HepG2 (cell line): ENCODE measurements at regions not wholly inside any gene's neighbourhood (a gene's known extent, or its start where the extent isn't known, plus 50 kb on each side); places are given as distances from the start of the nearest gene placed in this dataset.

Source experiments
- ATAC-seq: fragments of 200-7000 bp; cut with Tn5 transposase; 3 replicates; pipeline ENCODE4 v1.9.1; 2020; ENCODE audit warnings: mild to moderate bottlenecking, moderate library complexity
- BruUV-seq: library from RNA; stranded (reverse); fragments of 400-500 nt; replicated peaks from 2 replicates; lab custom pipeline; 2021; lab: Mats Ljungman, UMichigan
- CTCF ChIA-PET: fragments of 300-600 bp; formaldehyde crosslinking; extraction: SDS; loops from one replicate; lab custom pipeline; 2021; ENCODE audit warnings: low total read pairs, inconsistent platforms, low intra/inter-chr PET ratio; lab: Yijun Ruan, JAX
- POLR2A ChIA-PET: fragments of 350-600 bp; sonication (Branson Sonifier 250); formaldehyde crosslinking; loops from one replicate; lab custom pipeline; 2020; ENCODE audit warnings: antibody characterized with exemption, inconsistent platforms; lab: Yijun Ruan, JAX
- DNase-seq: peaks from one replicate; pipeline ENCODE4 v3.0.0-alpha.2; 2015; ENCODE audit warnings: low spot score
- FAIRE-seq: peaks from 3 replicates; lab custom pipeline; 2011; peaks lifted over from hg19 to GRCh38; lab: Jason Lieb, UNC
- H2AFZ ChIP-seq: one replicate; pipeline ENCODE4 v1.6.1; 2011; ENCODE audit warnings: low read length, inconsistent platforms
- H3K27ac ChIP-seq: fragments of 300-600 bp; 3 replicates; pipeline ENCODE4 v1.8.0; 2011; ENCODE audit warnings: mixed run types, mild to moderate bottlenecking, mixed read lengths, low read length, inconsistent platforms; ENCODE audit not compliant: insufficient read depth; ENCODE audit errors: extremely low read length
- H3K27me3 ChIP-seq, 2 experiments: fragments of 200-600 bp in 1 of 2; 2 replicates in 1 of 2; 3 replicates in 1 of 2; pipeline versions ENCODE4 v1.6.0 to v1.8.0; 2011; ENCODE audit warnings: low read length in 2 of 2, mild to moderate bottlenecking in 2 of 2, moderate library complexity in 2 of 2, inconsistent platforms in 1 of 2; ENCODE audit not compliant: insufficient read depth in 2 of 2, control insufficient read depth in 1 of 2
- H3K36me3 ChIP-seq, 2 experiments: fragments of 200-600 bp in 1 of 2; replicated peaks in 1 of 2; 2 replicates in 1 of 2; 3 replicates in 1 of 2; pipeline versions ENCODE4 v1.5.1 to v1.8.0; 2011; ENCODE audit warnings: low read length in 2 of 2, inconsistent platforms in 1 of 2; ENCODE audit not compliant: insufficient read depth in 2 of 2, control insufficient read depth in 1 of 2
- H3K4me1 ChIP-seq: 2 replicates; pipeline ENCODE4 v1.5.1; 2012; ENCODE audit warnings: low read length, inconsistent platforms; ENCODE audit not compliant: insufficient read depth
- H3K4me2 ChIP-seq: 2 replicates; pipeline ENCODE4 v1.6.0; 2011; ENCODE audit warnings: low read depth, low read length, inconsistent platforms
- H3K4me3 ChIP-seq, 3 experiments: fragments of 200-600 bp in 1 of 3; sonication (generic), shearing (Covaris generic) in 1 of 3; replicated peaks in 1 of 3; 2 replicates each; pipeline ENCODE4 v1.5.1; 2011 to 2016; ENCODE audit warnings: low read length in 3 of 3, inconsistent platforms in 2 of 3, low read depth in 2 of 3, mild to moderate bottlenecking in 2 of 3, control low read depth in 1 of 3, mixed read lengths in 1 of 3; ENCODE audit not compliant: insufficient read depth in 1 of 3
- H3K79me2 ChIP-seq: one replicate; pipeline ENCODE4 v1.6.1; 2011; ENCODE audit warnings: low read length, inconsistent platforms; ENCODE audit not compliant: insufficient read depth
- H3K9ac ChIP-seq: 2 replicates; pipeline ENCODE4 v1.6.0; 2011; ENCODE audit warnings: mild to moderate bottlenecking, low read depth, low read length, inconsistent platforms; ENCODE audit not compliant: insufficient read depth
- H3K9me3 ChIP-seq: 2 replicates; pipeline ENCODE4 v1.5.1; 2012; ENCODE audit warnings: mild to moderate bottlenecking, low read length
- H4K20me1 ChIP-seq: 2 replicates; pipeline ENCODE4 v1.6.0; 2011; ENCODE audit warnings: inconsistent platforms, mild to moderate bottlenecking, low read length, moderate library complexity; ENCODE audit not compliant: insufficient read depth
- ELF4 ChIP-seq: sonication (generic); formaldehyde crosslinking; IDR thresholded peaks from 2 replicates; pipeline ENCODE4 v1.5.0; 2020; ENCODE audit warnings: missing genetic modification reagents, mild to moderate bottlenecking, moderate library complexity, borderline replicate concordance
- ETV5 ChIP-seq: IDR thresholded peaks from 2 replicates; pipeline ENCODE4 v1.6.1; 2018; ENCODE audit warnings: missing biosample characterization, missing genetic modification reagents, inconsistent platforms, borderline replicate concordance
- HNF4G ChIP-seq, 2 experiments: sonication (generic) in 1 of 2; formaldehyde crosslinking in 1 of 2; IDR thresholded peaks; 2 replicates each; pipeline versions ENCODE4 v1.4.0 to v1.6.1; 2011 to 2020; ENCODE audit warnings: borderline replicate concordance in 2 of 2, low read depth in 2 of 2, mild to moderate bottlenecking in 2 of 2, low read length in 1 of 2, missing genetic modification reagents in 1 of 2, moderate library complexity in 1 of 2
- NRL ChIP-seq: sonication (generic); formaldehyde crosslinking; IDR thresholded peaks from 2 replicates; pipeline ENCODE4 v1.5.0; 2020; ENCODE audit warnings: missing genetic modification reagents, mild to moderate bottlenecking, moderate library complexity, borderline replicate concordance
- PAX8 ChIP-seq: sonication (generic); formaldehyde crosslinking; IDR thresholded peaks from 2 replicates; pipeline ENCODE4 v1.8.0; 2022; ENCODE audit warnings: mild to moderate bottlenecking, missing genetic modification reagents, borderline replicate concordance
- ZBTB3 ChIP-seq: sonication (generic); formaldehyde crosslinking; IDR thresholded peaks from 2 replicates; pipeline ENCODE4 v1.4.0; 2020; ENCODE audit warnings: low read depth, mild to moderate bottlenecking, moderate library complexity, missing genetic modification reagents, borderline replicate concordance
- ZNF460 ChIP-seq: sonication (generic); formaldehyde crosslinking; IDR thresholded peaks from 2 replicates; pipeline ENCODE4 v1.5.1; 2020; ENCODE audit warnings: missing genetic modification reagents, mild to moderate bottlenecking, borderline replicate concordance
- ZNF552 ChIP-seq: sonication (generic); formaldehyde crosslinking; IDR thresholded peaks from 2 replicates; pipeline ENCODE4 v1.9.0; 2022; ENCODE audit warnings: missing genetic modification reagents, mild to moderate bottlenecking, borderline replicate concordance
- WGBS: methylation state at CpG from one replicate; pipeline ENCODE4 v1.1.6; 2017; ENCODE audit warnings: low lambda C conversion rate; 5-methylcytosine and 5-hydroxymethylcytosine counted together
- in situ Hi-C: cut with HindIII; loops from 2 replicates; pipeline ENCODE4 v1.10.0; 2017; ENCODE audit warnings: low pct_unique_long_range_greater_than_20kb; ENCODE audit not compliant: extremely low pct_ligation_motif_present
- intact Hi-C: fragments of 100-400 bp; cut with micrococcal nuclease; formaldehyde crosslinking; loops from one replicate; pipeline ENCODE4 v1.10.0; 2022; ENCODE audit not compliant: unreplicated experiment
- TF ChIP-seq, protein P1 (sequence below): sonication (generic); formaldehyde crosslinking; IDR thresholded peaks from 2 replicates; pipeline ENCODE4 v1.5.0; 2020; ENCODE audit warnings: mild to moderate bottlenecking, missing genetic modification reagents, borderline replicate concordance
- TF ChIP-seq, protein P2 (sequence below): sonication (generic); formaldehyde crosslinking; conservative IDR thresholded peaks from 2 replicates; pipeline ENCODE4 v1.8.1; 2023; ENCODE audit warnings: missing genetic modification reagents

DNA sequence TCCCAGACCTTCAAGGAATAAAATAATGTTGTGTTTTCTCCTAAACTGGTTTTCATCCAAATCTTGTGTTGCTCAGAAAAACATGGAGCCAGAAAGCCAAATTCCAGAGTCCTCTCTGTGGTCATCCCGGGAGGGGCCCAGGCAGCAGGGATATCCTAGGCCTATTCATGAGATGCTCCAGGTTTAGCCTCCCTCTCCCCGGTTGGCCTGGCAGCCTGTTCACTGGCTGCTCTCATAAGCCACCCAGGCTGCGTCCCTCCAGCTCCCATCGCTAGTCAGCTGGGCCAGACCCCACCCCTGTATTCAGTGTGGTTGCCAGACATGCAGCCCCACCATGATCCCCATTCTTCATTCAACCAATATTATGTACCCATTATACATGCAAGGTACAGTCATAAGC is 113.4 kb upstream of the F3 start:
- H3K4me1 ChIP-seq = peaks cover 31% of the 10 kb centered on the region
- H3K9ac ChIP-seq = no peak overlapping the region
- H2AFZ ChIP-seq = no peak overlapping the region
- H3K27ac ChIP-seq = no peak overlapping the region
- no peaks in the 10 kb centered on the region for H3K9me3 ChIP-seq
- in situ Hi-C loops = no loop called here
- H4K20me1 ChIP-seq = no peaks in the 10 kb centered on the region
- no peak overlapping the region for H3K4me2 ChIP-seq
- CTCF ChIA-PET = no interaction called here
- no peak for TF ChIP-seq NRL (CRISPR knock-in tag)
- TF ChIP-seq, protein P1, sequence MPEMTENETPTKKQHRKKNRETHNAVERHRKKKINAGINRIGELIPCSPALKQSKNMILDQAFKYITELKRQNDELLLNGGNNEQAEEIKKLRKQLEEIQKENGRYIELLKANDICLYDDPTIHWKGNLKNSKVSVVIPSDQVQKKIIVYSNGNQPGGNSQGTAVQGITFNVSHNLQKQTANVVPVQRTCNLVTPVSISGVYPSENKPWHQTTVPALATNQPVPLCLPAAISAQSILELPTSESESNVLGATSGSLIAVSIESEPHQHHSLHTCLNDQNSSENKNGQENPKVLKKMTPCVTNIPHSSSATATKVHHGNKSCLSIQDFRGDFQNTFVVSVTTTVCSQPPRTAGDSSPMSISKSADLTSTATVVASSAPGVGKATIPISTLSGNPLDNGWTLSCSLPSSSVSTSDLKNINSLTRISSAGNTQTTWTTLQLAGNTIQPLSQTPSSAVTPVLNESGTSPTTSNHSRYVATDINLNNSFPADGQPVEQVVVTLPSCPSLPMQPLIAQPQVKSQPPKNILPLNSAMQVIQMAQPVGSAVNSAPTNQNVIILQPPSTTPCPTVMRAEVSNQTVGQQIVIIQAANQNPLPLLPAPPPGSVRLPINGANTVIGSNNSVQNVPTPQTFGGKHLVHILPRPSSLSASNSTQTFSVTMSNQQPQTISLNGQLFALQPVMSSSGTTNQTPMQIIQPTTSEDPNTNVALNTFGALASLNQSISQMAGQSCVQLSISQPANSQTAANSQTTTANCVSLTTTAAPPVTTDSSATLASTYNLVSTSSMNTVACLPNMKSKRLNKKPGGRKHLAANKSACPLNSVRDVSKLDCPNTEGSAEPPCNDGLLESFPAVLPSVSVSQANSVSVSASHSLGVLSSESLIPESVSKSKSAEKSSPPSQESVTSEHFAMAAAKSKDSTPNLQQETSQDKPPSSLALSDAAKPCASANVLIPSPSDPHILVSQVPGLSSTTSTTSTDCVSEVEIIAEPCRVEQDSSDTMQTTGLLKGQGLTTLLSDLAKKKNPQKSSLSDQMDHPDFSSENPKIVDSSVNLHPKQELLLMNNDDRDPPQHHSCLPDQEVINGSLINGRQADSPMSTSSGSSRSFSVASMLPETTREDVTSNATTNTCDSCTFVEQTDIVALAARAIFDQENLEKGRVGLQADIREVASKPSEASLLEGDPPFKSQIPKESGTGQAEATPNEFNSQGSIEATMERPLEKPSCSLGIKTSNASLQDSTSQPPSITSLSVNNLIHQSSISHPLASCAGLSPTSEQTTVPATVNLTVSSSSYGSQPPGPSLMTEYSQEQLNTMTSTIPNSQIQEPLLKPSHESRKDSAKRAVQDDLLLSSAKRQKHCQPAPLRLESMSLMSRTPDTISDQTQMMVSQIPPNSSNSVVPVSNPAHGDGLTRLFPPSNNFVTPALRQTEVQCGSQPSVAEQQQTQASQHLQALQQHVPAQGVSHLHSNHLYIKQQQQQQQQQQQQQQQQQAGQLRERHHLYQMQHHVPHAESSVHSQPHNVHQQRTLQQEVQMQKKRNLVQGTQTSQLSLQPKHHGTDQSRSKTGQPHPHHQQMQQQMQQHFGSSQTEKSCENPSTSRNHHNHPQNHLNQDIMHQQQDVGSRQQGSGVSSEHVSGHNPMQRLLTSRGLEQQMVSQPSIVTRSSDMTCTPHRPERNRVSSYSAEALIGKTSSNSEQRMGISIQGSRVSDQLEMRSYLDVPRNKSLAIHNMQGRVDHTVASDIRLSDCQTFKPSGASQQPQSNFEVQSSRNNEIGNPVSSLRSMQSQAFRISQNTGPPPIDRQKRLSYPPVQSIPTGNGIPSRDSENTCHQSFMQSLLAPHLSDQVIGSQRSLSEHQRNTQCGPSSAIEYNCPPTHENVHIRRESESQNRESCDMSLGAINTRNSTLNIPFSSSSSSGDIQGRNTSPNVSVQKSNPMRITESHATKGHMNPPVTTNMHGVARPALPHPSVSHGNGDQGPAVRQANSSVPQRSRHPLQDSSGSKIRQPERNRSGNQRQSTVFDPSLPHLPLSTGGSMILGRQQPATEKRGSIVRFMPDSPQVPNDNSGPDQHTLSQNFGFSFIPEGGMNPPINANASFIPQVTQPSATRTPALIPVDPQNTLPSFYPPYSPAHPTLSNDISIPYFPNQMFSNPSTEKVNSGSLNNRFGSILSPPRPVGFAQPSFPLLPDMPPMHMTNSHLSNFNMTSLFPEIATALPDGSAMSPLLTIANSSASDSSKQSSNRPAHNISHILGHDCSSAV (CRISPR knock-in tag) = no peak
- TF ChIP-seq PAX8 (CRISPR knock-in tag) = no peak
- TF ChIP-seq, protein P2, sequence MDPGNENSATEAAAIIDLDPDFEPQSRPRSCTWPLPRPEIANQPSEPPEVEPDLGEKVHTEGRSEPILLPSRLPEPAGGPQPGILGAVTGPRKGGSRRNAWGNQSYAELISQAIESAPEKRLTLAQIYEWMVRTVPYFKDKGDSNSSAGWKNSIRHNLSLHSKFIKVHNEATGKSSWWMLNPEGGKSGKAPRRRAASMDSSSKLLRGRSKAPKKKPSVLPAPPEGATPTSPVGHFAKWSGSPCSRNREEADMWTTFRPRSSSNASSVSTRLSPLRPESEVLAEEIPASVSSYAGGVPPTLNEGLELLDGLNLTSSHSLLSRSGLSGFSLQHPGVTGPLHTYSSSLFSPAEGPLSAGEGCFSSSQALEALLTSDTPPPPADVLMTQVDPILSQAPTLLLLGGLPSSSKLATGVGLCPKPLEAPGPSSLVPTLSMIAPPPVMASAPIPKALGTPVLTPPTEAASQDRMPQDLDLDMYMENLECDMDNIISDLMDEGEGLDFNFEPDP = no peak
- TF ChIP-seq ZNF460 (CRISPR knock-in tag) = no peak
- TF ChIP-seq ELF4 = no peak
- TF ChIP-seq ETV5 (CRISPR knock-in tag) = no peak
- no peak for TF ChIP-seq ZNF552
- no peak for TF ChIP-seq ZBTB3 (CRISPR knock-in tag)
- TF ChIP-seq HNF4G (IDR thresholded peaks at IDR 0.05; ENCODE audit: borderline replicate concordance, low read depth, low read length) = no peak
- no peak for TF ChIP-seq HNF4G (CRISPR knock-in tag; IDR thresholded peaks at IDR 0.05; ENCODE audit: borderline replicate concordance, low read depth)
- TF ChIP-seq, all 625 proteins: peak for 0
- ATAC-seq (no peak), DNase-seq (no peak), FAIRE-seq (no peak)
- no peaks in the 10 kb centered on the region for H3K27me3 ChIP-seq
- H3K79me2 ChIP-seq = no peaks in the 10 kb centered on the region
- WGBS = 91% methylated on average over 4 of the region's 4 CpGs
- H3K4me3 ChIP-seq = no peak overlapping the region
- POLR2A ChIA-PET = interaction anchor here (0.6 kb wide), 1 partner anchor 59 kb away, joined by 3 read pairs; no protein-coding TSS in a partner anchor
- no TSS peak for BruUV-seq
- no peaks in the 10 kb centered on the region for H3K36me3 ChIP-seq
- intact Hi-C loops = no loop called here
